Suprapubic skin (tissue), 4 donors: ENCODE measurements at regions not wholly inside any gene's neighbourhood (a gene's known extent, or its start where the extent isn't known, plus 50 kb on each side); places are given as distances from the start of the nearest gene placed in this dataset.

Source experiments
- CTCF ChIP-seq, 2 donors: fragments of 200-600 bp in 1 of 2; fragments of 450-650 bp in 1 of 2; sonication (generic) in 1 of 2; IDR thresholded peaks; one replicate each; pipeline ENCODE4 v1.5.1; 2016 to 2019; ENCODE audit warnings: antibody characterized with exemption in 2 of 2, mild to moderate bottlenecking in 1 of 2, moderate library complexity in 1 of 2
- EP300 ChIP-seq: sonication (generic); formaldehyde crosslinking; IDR thresholded peaks from one replicate; pipeline ENCODE4 v1.6.1; 2017; ENCODE audit warnings: antibody characterized with exemption
- POLR2A ChIP-seq, 2 donors: fragments of 450-650 bp; IDR thresholded peaks; one replicate each; pipeline ENCODE4 v1.6.1; 2017; ENCODE audit warnings: antibody characterized with exemption in 2 of 2, mild to moderate bottlenecking in 2 of 2, moderate library complexity in 2 of 2
- POLR2AphosphoS5 ChIP-seq, 3 donors: sonication (generic); formaldehyde crosslinking; IDR thresholded peaks; one replicate each; pipeline ENCODE4 v1.6.1; 2017; ENCODE audit warnings: antibody characterized with exemption in 3 of 3

- TF ChIP-seq CTCF (IDR thresholded peaks at IDR 0.05) (no peak), POLR2AphosphoS5 (IDR thresholded peaks at IDR 0.05) (no peak), POLR2A (IDR thresholded peaks at IDR 0.05) (no peak), EP300 (no peak)
These were observed 187.5 kb downstream of the ICE1 start for GRCh38 chr5:5609935-5610334.
